ENCODE measurements at regions not wholly inside any gene's neighbourhood (a gene's known extent, or its start where the extent isn't known, plus 50 kb on each side); places are given as distances from the start of the nearest gene placed in this dataset.

GRCh38 chr7:19427944-19428343 is 280.9 kb downstream of the POLR1F start:
- H4K20me1 ChIP-seq (ENCODE audit: insufficient read depth, low read length): no peaks in the 10 kb centered on the region
- H3K27ac ChIP-seq (ENCODE audit: low read depth, low read length): no peak overlapping the region
- FAIRE-seq: no peak
- no peaks in the 10 kb centered on the region for H3K36me3 Mint-ChIP-seq (ENCODE audit: low read depth, unreplicated experiment)
- no peak overlapping the region for H3K4me3 Mint-ChIP-seq (ENCODE audit: unreplicated experiment)
- H3K4me1 Mint-ChIP-seq (ENCODE audit: low read depth, unreplicated experiment): no peaks in the 10 kb centered on the region
- no peaks in the 10 kb centered on the region for H3K9me3 Mint-ChIP-seq (ENCODE audit: unreplicated experiment)
- H3K79me2 ChIP-seq (ENCODE audit: insufficient read depth, low read length): no peaks in the 10 kb centered on the region
- no peak overlapping the region for H3K4me3 ChIP-seq (ENCODE audit: insufficient read depth, low read depth, low read length)
- no peaks in the 10 kb centered on the region for H3K27me3 ChIP-seq (ENCODE audit: insufficient read depth, low read length)
- no peaks in the 10 kb centered on the region for H3K9me3 ChIP-seq (ENCODE audit: insufficient read depth, low read depth, low read length)
- H2AFZ ChIP-seq (ENCODE audit: low read depth, low read length): no peak overlapping the region
- H3K9ac ChIP-seq (ENCODE audit: low read length): no peak overlapping the region
- DNase-seq (ENCODE audit: low read depth): no peak
- no peaks in the 10 kb centered on the region for H3K27me3 Mint-ChIP-seq (ENCODE audit: low read depth, unreplicated experiment)
- H3K27ac Mint-ChIP-seq (ENCODE audit: unreplicated experiment): no peak overlapping the region
- H3K36me3 ChIP-seq (ENCODE audit: insufficient read depth, low read length): no peaks in the 10 kb centered on the region
- no peak overlapping the region for H3K4me2 ChIP-seq (ENCODE audit: low read length)
- H3K4me1 ChIP-seq (ENCODE audit: insufficient read depth, low read length): no peaks in the 10 kb centered on the region
- no peak for TF ChIP-seq CTCF (IDR thresholded peaks at IDR 0.05; ENCODE audit: insufficient read depth, low read depth, low read length)
- TF ChIP-seq EZH2 (IDR thresholded peaks at IDR 0.05; ENCODE audit: insufficient read depth, low read length): no peak

GRCh38 chr7:19421861-19422260 is 276.6 kb upstream of the FERD3L start:
- Histone ChIP-seq H3K27me3 (ENCODE audit: insufficient read depth, low read length) (no peaks in the 10 kb centered on the region), H3K27ac (ENCODE audit: low read depth, low read length) (no peak overlapping the region), H4K20me1 (ENCODE audit: insufficient read depth, low read length) (no peaks in the 10 kb centered on the region), H3K4me2 (ENCODE audit: low read length) (no peak overlapping the region), H3K4me3 (ENCODE audit: insufficient read depth, low read depth, low read length) (no peak overlapping the region), H3K4me1 (ENCODE audit: insufficient read depth, low read length) (no peaks in the 10 kb centered on the region), H3K9me3 (ENCODE audit: insufficient read depth, low read depth, low read length) (no peaks in the 10 kb centered on the region), H3K36me3 (ENCODE audit: insufficient read depth, low read length) (no peaks in the 10 kb centered on the region), H3K79me2 (ENCODE audit: insufficient read depth, low read length) (no peaks in the 10 kb centered on the region), H2AFZ (ENCODE audit: low read depth, low read length) (no peak overlapping the region), H3K9ac (ENCODE audit: low read length) (no peak overlapping the region)
- Mint-ChIP-seq H3K4me3 (ENCODE audit: unreplicated experiment) (no peak overlapping the region), H3K4me1 (ENCODE audit: low read depth, unreplicated experiment) (no peaks in the 10 kb centered on the region), H3K36me3 (ENCODE audit: low read depth, unreplicated experiment) (no peaks in the 10 kb centered on the region), H3K9me3 (ENCODE audit: unreplicated experiment) (no peaks in the 10 kb centered on the region), H3K27ac (ENCODE audit: unreplicated experiment) (no peak overlapping the region), H3K27me3 (ENCODE audit: low read depth, unreplicated experiment) (no peaks in the 10 kb centered on the region)
- no peak for TF ChIP-seq CTCF (IDR thresholded peaks at IDR 0.05; ENCODE audit: insufficient read depth, low read depth, low read length)
- no peak for TF ChIP-seq EZH2 (IDR thresholded peaks at IDR 0.05; ENCODE audit: insufficient read depth, low read length)
- DNase-seq (ENCODE audit: low read depth) (no peak), FAIRE-seq (no peak)

DNA sequence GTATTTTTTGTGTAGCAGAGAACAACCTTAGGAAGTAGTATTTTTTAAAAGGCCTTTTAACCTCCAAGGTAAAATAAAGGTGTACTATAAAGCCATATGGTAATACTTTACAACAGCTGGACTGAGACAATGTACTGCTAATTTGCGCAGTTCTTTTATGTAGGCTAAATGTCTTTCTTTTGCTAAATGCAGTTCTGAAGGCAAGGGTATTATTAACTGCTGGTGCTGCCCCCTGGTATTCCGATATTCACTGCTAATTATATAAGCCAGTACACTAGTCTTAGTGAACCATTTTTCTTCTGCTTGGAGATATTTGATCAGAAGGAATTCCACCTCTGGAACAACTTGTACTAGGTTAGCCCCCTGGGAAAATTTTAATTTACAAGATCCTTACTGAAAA is 272.0 kb upstream of the FERD3L start:
- no peaks in the 10 kb centered on the region for H4K20me1 ChIP-seq (ENCODE audit: insufficient read depth, low read length)
- H3K27ac ChIP-seq (ENCODE audit: low read depth, low read length): no peak overlapping the region
- H3K4me1 Mint-ChIP-seq (ENCODE audit: low read depth, unreplicated experiment): no peaks in the 10 kb centered on the region
- H3K9me3 ChIP-seq (ENCODE audit: insufficient read depth, low read depth, low read length): no peaks in the 10 kb centered on the region
- DNase-seq (ENCODE audit: low read depth) (no peak), FAIRE-seq (no peak)
- no peaks in the 10 kb centered on the region for H3K36me3 Mint-ChIP-seq (ENCODE audit: low read depth, unreplicated experiment)
- H3K4me2 ChIP-seq (ENCODE audit: low read length): no peak overlapping the region
- H3K27me3 ChIP-seq (ENCODE audit: insufficient read depth, low read length): no peaks in the 10 kb centered on the region
- H2AFZ ChIP-seq (ENCODE audit: low read depth, low read length): no peak overlapping the region
- H3K9ac ChIP-seq (ENCODE audit: low read length): no peak overlapping the region
- no peaks in the 10 kb centered on the region for H3K9me3 Mint-ChIP-seq (ENCODE audit: unreplicated experiment)
- no peaks in the 10 kb centered on the region for H3K4me1 ChIP-seq (ENCODE audit: insufficient read depth, low read length)
- H3K36me3 ChIP-seq (ENCODE audit: insufficient read depth, low read length): no peaks in the 10 kb centered on the region
- H3K27ac Mint-ChIP-seq (ENCODE audit: unreplicated experiment): no peak overlapping the region
- no peak for TF ChIP-seq CTCF (IDR thresholded peaks at IDR 0.05; ENCODE audit: insufficient read depth, low read depth, low read length)
- no peak for TF ChIP-seq EZH2 (IDR thresholded peaks at IDR 0.05; ENCODE audit: insufficient read depth, low read length)
- no peaks in the 10 kb centered on the region for H3K27me3 Mint-ChIP-seq (ENCODE audit: low read depth, unreplicated experiment)
- no peak overlapping the region for H3K4me3 ChIP-seq (ENCODE audit: insufficient read depth, low read depth, low read length)
- H3K79me2 ChIP-seq (ENCODE audit: insufficient read depth, low read length): no peaks in the 10 kb centered on the region
- H3K4me3 Mint-ChIP-seq (ENCODE audit: unreplicated experiment): no peak overlapping the region
